ENCODE measurements at regions not wholly inside any gene's neighbourhood (a gene's known extent, or its start where the extent isn't known, plus 50 kb on each side); places are given as distances from the start of the nearest gene placed in this dataset.

GRCh38 chr4:125365731-125366130, 51.0 kb downstream of the FAT4 start:
- no peak for TF ChIP-seq CTCF (IDR thresholded peaks at IDR 0.05; ENCODE audit: low read depth, low read length)
- TF ChIP-seq EZH2phosphoT487 (IDR thresholded peaks at IDR 0.05; ENCODE audit: low read depth): no peak
